Mucosa of descending colon (tissue), 3 donors: ENCODE measurements at regions not wholly inside any gene's neighbourhood (a gene's known extent, or its start where the extent isn't known, plus 50 kb on each side); places are given as distances from the start of the nearest gene placed in this dataset.

Source experiments
- ATAC-seq: fragments of 200-7000 bp; cut with Tn5 transposase; one replicate; pipeline ENCODE4 v1.9.1; 2020; ENCODE audit warnings: mild to moderate bottlenecking, moderate library complexity
- DNase-seq, 3 donors: peaks; one replicate each; pipeline ENCODE4 v3.0.0-alpha.2; 2020
- H3K36me3 ChIP-seq: fragments of 200-600 bp; one replicate; pipeline ENCODE4 v1.8.0; 2021; ENCODE audit warnings: low read depth, mild to moderate bottlenecking
- H3K4me1 ChIP-seq: fragments of 200-600 bp; one replicate; pipeline ENCODE4 v1.8.0; 2021; ENCODE audit warnings: low read depth, mild to moderate bottlenecking
- H3K4me3 ChIP-seq: fragments of 200-600 bp; one replicate; pipeline ENCODE4 v1.8.0; 2021; ENCODE audit warnings: mild to moderate bottlenecking
- H3K9me3 ChIP-seq: fragments of 200-600 bp; one replicate; pipeline ENCODE4 v1.8.0; 2021; ENCODE audit warnings: mild to moderate bottlenecking
- intact Hi-C, 2 donors: fragments of 100-400 bp; cut with DNase I in 1 of 2; cut with micrococcal nuclease in 1 of 2; formaldehyde crosslinking; loops; one replicate each; pipeline versions ENCODE4 v1.11.0 to v1.11.1; 2022; cut with DNase I, micrococcal nuclease
- TF ChIP-seq, protein P1 (sequence below): fragments of 200-600 bp; IDR thresholded peaks from one replicate; pipeline ENCODE4 v1.8.0; 2022; ENCODE audit warnings: antibody characterized with exemption, mild to moderate bottlenecking
- donor health status: DM: no; HTN: no; CAD: no; lungs with moderate emphysema.
- donor health status: DM: no; HTN: no; CAD: no.
- donor health status: DM: no; HTN: yes; CAD: no.

DNA sequence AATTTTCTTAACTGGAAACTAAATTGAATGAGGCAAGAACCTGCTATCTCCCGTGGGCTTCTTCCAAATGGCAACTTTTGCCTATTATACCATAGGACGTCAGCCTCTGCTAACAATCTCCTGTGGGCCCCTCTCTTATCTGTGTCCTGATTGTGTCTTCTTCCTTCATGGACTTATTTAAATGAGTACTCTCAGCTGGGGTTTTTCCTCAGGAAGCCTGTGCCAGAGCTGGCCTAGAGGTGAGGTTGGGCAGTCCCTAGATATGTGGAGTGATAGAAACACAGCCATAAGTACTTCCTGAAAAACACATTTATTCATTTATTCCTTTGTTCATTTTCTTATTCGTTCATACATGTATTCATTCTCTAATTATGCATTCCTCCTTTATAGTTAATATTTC is 712.5 kb upstream of the SLIT2 start:
- Histone ChIP-seq H3K4me3 (no peak overlapping the region), H3K4me1 (no peaks in the 10 kb centered on the region), H3K9me3 (no peaks in the 10 kb centered on the region), H3K36me3 (no peaks in the 10 kb centered on the region)
- ATAC-seq (no peak), DNase-seq (no peak)
- intact Hi-C loops: no loop called here
- TF ChIP-seq, protein P1, sequence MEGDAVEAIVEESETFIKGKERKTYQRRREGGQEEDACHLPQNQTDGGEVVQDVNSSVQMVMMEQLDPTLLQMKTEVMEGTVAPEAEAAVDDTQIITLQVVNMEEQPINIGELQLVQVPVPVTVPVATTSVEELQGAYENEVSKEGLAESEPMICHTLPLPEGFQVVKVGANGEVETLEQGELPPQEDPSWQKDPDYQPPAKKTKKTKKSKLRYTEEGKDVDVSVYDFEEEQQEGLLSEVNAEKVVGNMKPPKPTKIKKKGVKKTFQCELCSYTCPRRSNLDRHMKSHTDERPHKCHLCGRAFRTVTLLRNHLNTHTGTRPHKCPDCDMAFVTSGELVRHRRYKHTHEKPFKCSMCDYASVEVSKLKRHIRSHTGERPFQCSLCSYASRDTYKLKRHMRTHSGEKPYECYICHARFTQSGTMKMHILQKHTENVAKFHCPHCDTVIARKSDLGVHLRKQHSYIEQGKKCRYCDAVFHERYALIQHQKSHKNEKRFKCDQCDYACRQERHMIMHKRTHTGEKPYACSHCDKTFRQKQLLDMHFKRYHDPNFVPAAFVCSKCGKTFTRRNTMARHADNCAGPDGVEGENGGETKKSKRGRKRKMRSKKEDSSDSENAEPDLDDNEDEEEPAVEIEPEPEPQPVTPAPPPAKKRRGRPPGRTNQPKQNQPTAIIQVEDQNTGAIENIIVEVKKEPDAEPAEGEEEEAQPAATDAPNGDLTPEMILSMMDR: no peak

DNA sequence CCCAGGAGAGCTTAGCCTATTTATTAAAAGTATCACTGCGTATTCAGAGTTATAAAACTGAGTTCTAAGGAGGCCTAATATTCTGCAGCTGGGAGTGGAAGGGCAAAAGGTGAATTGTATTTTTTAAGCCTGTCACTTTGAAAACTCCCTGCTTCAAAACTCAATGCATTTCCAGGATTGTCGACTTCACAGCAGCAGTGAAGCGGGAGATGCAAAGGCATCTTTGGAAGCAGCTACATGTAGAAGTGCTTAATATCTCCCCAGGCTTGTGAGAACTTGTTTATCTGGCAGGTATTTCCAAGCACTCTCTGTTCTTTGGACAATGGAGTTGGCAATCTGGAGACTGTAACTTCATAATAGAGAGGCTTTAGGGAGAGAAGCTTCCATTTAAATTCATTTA is 717.5 kb upstream of the SLIT2 start:
- ATAC-seq (no peak), DNase-seq (no peak)
- Histone ChIP-seq H3K4me3 (no peak overlapping the region), H3K9me3 (no peaks in the 10 kb centered on the region), H3K36me3 (no peaks in the 10 kb centered on the region), H3K4me1 (no peaks in the 10 kb centered on the region)
- intact Hi-C loops: no loop called here
- TF ChIP-seq, protein P1: no peak

DNA sequence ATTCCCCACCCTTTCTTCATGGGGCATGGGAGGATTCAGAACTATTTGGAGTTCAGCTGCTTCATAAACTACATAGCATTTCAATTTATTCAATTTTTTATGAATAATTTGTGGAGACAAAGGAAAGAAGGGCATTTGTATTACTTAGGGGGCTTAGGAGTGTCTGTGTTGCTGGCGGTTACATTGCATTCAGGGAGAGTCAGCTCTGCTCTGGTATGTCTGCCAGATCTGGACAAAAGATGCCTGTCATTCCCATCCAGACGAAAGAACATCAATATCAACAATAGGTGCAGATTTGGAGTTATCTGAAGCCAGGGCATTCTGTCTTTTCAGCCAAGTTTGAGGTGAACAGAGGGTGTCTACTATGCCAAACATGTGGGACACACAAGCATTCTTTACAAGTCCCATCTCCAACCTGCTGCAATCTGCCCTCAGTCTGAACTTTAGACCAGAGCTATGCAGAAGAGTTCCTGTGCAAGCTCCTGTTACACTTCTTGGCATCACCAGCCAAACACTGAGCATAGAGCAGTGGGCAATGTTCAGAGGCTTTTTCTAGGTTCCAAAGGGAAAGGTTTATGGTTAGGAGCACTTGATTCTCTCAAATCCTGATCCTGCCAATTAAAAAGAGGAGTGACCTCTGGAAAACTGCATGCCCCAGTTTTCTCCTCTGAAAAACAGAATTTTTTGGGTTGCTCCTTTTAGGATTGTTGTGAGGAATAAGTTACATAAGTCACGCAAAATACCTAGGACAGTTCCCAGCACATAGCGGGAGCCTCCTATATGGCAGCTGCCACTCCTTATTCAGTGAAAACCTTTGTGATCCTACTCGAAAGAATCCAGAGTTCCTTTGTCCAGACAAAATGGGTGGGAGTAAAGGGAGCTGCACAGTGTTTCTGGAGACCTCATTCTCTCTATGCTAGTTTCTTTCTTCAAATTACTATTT is 719.5 kb upstream of the SLIT2 start:
- Histone ChIP-seq H3K4me3 (no peak overlapping the region), H3K9me3 (no peaks in the 10 kb centered on the region), H3K36me3 (no peaks in the 10 kb centered on the region), H3K4me1 (no peaks in the 10 kb centered on the region)
- TF ChIP-seq, protein P1: no peak
- ATAC-seq (no peak), DNase-seq (no peak)
- intact Hi-C loops: no loop called here

DNA sequence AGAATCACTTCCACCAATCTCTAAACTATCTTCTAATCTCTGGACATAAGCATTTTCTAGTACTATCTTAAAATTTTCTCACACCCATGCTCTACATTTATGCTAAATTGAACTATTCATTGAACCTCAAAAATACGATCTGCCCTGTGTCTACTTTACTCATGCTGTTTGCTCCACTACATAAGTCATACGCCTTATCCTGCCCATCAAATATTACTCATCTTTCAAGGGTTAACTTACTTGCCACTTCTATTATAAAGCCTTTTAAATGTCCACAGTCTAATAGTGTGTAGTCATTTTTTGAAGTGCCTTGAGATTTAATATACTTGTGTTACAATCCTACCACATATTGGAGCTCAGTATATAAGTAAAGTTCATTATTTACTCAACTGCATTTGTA is 727.7 kb upstream of the SLIT2 start:
- TF ChIP-seq, protein P1: no peak
- ATAC-seq (no peak), DNase-seq (no peak)
- no peak overlapping the region for H3K4me3 ChIP-seq
- intact Hi-C loops: no loop called here
- H3K9me3 ChIP-seq: no peaks in the 10 kb centered on the region
- no peaks in the 10 kb centered on the region for H3K4me1 ChIP-seq
- no peaks in the 10 kb centered on the region for H3K36me3 ChIP-seq

DNA sequence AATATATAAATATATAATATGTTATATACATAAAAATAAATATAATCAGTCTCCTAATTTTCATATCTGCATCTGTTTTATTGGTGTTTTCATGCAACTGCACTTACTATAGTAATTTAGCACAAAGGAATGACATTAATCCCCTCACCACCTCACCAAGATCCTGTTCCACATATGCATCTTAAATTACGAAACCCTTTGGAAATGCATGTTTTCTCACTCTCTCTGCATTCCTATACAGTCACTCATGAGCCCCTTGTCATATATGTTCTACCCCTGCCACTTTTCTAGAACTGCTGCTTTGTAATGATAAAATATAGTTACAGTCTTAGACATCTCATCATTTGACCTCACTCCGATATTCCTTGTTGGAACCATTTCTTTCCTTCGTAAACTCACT is 728.7 kb upstream of the SLIT2 start:
- no peak for DNase-seq
- Histone ChIP-seq H3K36me3 (no peaks in the 10 kb centered on the region), H3K9me3 (no peaks in the 10 kb centered on the region), H3K4me1 (no peaks in the 10 kb centered on the region), H3K4me3 (no peak overlapping the region)
- TF ChIP-seq, protein P1: no peak
- intact Hi-C loops: no loop called here
- no peak for ATAC-seq
